GM18873 (cell line): ENCODE measurements at regions not wholly inside any gene's neighbourhood (a gene's known extent, or its start where the extent isn't known, plus 50 kb on each side); places are given as distances from the start of the nearest gene placed in this dataset.

Experiments used
- ATAC-seq: cut with Tn5 transposase; IDR thresholded peaks from one replicate; pipeline ENCODE4 v1.9.1; 2021; ENCODE audit warnings: mild to moderate bottlenecking, moderate library complexity, moderate number of reproducible peaks; ENCODE audit not compliant: unreplicated experiment, low FRiP score

DNA sequence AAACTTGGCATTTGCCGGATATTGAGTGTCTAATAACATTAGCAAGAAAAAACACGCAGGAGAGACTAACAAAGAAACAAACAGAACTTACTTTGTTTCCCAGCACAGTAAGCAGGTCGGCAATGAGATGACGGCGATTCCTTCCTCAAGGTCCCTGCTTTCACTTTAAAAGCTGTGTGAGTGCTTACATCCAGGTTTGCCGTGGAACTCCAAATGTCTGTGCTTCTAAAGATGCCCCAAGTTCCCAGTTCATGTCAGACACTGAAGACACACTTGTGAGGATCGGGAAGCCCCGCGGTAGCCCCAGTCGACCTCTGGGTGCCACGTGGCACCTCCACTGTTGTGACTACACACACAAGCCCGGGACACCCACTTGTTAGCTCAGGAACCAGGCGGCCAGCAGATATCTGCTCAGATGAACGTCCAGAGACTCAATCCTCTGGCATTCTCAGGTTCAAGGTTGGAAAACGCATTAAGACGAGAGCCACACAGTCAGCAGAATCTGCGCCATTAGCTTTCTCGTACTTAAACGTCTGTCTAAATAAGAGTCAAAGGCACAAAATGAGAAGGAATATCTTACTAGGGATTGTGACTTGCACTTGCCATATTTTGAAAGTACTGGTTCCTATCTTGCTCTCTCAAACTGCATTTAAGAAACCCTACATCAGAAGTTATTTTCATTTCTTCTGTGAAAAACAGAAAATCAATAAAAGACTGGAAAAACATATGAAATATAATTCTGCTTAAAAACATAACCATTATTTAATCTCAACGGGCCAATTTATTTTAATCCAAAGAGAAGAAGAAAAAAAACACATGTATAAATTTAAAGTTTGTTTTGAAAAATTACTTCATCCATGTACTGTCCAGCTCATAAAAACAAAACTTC is 207.6 kb upstream of the KLF14 start:
- no peak for ATAC-seq

DNA sequence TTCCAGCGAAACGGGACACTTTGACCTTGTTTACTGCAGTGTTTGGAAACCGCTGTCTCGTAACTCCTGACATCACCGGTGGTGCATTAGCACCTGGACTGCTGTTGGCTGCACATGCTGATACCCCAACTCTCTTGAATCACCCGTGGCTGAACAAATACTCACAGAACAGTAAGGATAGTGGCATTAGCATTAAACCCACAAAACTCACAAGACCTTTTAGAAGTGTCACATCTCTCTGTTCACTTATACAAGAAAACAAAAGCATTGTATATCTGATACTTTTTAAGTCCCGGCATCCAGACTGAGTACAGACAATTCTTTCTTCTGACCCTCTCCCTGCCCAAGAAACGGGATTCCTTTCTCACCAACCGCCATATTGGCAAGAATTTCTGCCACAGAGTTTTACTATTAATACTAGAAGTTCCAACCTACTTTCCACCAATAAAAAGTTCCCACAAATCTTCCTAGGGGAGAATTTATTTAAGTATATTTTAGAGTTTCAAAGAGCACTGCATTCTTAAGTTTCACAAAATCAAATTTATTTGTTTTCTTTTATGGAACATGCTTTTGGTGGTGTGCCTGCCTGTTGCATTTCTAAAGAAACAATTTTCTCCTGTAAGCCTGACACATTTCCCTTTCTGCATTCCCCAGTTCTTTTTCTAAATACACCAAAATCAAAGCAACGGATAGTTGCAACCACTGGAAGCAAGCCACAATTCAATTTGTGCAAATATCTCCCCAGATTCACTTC is 208.4 kb upstream of the KLF14 start:
- ATAC-seq, result no peak

DNA sequence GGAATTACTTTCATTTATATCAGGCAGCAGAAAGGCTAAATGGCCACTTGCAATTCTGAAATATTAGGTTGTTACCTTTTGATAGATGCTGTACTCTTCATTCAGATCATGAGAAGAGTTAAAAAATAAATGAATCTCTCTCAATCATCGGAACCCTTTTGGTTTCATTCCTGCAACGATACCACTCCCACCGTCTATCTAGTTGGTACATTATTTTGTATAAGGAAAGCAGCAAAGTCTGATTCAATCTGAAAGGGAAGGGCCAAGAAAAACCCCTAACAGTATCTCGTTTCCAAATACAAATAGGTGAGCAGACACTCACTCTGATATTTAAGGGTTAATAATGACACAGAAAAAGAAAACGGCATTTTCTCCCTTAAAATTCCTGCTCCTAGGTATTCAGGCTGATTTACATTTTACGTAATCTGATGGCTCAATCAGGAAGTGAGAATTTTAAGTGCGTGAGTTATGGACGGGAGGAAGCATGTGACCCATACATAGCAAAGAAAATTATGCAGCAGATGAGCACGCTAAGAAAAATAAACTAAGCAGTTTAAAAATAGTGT is 209.4 kb upstream of the KLF14 start:
- no peak for ATAC-seq

GRCh38 chr7:130943981-130944380 is 210.0 kb upstream of the KLF14 start:
- ATAC-seq, result no peak

- ATAC-seq, result no peak
Measured at GRCh38 chr7:130944997-130945396, 211.0 kb upstream of the KLF14 start.

GRCh38 chr7:130945411-130945811 is 211.4 kb upstream of the KLF14 start:
- no peak for ATAC-seq

GRCh38 chr7:130946114-130946513 is 212.1 kb upstream of the KLF14 start:
- no peak for ATAC-seq

DNA sequence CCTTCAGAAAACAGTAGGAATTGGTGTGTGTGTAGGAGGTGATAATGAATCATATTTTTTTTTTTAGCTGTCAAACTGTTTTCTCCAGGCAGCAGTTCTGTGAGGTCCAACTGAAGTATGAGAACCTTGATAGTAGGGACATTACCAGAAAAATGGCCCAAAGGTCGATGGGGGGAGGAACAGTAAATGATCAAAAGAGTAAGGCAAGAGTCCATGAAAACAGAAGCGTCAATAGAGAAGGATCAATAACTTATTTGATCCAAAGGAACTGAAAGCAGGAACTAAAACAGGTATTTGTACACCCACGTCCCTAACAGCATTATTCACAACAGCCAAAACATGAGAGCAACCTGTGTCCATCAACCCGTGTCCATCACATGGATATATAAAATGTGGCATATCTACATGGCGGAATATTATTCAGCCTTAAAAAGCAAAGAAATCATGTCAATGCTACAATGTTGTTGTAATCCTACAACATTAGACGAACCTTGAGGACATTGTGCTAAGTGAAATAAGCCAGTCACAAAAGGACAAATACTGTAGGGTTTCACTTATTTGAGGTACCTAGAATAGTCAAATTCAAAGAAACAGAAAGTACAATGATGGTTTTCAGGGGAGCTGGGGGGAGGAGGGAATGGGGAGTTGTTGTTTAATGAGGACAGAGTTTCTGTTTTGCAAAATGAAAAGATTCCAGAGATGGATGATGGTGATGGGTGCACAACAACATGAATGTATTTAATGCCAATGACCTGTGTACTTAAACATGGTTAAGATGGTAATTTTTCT is 214.0 kb upstream of the KLF14 start:
- ATAC-seq, result no peak

- no peak for ATAC-seq
Measured at GRCh38 chr7:130948822-130949221, 214.8 kb upstream of the KLF14 start.

GRCh38 chr7:130949550-130949949 is 215.5 kb upstream of the KLF14 start:
- ATAC-seq, result no peak

DNA sequence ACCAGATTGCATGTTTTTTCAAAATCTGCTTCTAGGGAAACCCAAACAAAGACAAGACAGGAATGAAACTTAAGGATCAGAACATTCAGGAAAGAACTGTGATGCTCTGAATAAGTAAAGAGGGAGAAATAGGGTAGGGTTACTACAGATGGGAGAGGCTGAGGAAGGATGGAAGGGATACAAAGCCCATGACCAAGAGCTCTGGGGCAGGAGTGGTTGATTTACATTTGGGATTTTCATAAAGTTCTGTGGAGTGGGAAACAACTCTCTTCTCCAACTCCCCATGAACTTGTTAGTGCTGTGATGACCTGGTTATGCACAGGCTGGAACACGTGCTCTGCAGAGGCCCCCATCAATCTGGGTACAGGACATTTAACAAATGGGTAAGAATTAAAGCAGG is 216.0 kb upstream of the KLF14 start:
- no peak for ATAC-seq

DNA sequence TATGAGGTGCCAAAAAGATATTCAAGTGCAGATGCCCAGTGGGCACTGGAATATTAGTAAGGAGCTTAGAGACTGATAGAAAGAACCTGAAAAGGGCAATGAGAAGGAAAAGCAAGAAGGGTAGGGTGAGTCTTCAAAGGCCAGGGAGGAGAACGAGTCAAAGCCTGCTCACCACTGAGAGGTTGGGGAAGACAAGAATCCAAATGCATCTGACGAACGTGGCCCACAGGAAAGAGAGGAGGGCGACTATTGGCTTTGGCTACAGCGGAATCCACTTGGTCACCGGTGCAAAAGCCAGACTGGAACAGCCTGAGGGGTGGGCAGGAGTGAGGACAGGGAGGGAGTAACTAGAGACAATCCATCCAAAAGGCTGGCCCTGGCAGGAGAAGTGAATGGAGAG is 216.7 kb upstream of the KLF14 start:
- no peak for ATAC-seq

DNA sequence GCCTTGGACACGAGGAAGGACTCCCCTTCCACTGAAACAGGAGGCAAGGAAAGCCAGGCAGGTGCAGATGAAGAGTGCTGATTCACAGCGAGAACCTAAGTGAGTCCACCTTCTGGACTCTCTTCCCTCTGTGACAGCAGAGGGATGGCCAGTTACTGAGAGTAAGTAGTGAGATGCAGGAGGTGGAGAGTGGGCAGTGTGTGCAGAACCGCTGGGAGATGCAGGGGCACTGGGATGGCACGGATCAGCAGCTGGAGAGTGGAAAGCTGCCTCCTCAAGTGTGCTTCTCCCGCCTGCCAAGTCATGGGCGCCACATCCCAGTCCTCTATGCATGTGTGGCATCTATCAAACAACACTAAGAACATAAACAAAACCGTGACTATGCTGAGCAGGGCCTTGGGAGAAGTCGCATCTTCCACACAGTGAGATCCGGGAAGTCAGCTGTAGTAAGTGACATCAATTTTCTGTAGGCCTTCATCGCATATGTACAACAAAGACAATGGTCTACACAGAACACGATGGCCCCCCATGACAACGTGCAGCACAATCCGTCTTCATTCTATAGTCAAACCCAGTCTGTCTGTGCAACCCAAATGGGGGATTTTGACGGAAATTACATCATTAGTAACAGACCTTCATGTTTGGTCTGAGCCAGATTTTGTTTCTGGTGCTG is 217.4 kb upstream of the KLF14 start:
- ATAC-seq, result no peak

GRCh38 chr7:130951976-130952876 is 218.2 kb upstream of the KLF14 start:
- ATAC-seq, result no peak

DNA sequence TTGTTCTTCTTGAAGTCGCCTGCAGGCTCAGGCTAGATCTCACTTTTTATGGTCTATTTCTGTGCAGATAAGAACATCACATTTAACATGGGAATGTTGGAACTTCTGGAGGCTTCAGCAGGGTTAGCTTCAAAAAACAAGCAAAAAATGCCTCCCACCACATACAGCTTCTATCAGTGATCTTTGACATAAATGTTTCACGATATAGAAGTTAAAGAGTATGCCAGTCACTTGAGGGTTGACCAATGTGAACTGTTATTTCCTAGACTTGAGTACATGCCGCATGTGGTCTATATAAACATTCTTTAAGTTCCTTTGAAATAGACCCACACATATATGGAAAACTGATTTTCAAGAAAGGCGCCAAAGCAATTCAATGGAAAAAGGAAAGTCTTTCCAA is 219.2 kb upstream of the KLF14 start:
- ATAC-seq, result no peak

DNA sequence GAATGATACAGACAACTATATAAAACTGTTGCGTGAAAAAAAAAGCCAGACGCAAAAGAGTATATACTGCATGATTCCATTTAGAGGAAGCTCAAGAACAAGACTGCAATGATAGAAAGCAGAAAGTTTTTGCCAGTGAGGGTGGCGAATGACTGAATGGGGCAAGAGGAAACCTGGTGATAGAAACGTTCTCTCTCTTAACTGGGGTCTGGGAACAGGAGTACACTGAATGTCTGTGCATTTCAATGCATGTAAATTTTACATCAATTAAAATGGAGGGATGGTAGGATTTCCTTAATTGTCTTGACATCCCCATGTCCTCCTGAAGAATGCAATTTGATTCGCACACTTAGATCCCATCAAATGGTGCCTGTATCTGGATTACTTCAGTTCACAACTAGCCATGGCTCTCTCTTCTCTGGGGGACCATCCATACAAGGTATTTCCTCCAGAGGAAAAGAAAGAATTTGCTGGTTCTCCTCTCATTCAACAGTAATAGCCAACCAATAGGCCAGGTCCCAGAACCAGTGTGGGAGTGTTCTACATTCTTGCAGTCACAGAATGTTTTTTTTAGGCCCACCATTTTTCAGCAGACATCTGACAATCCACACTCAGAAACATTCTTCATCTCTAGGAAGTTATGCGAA is 221.0 kb upstream of the KLF14 start:
- no peak for ATAC-seq

GRCh38 chr7:130955565-130955919 is 221.5 kb upstream of the KLF14 start:
- no peak for ATAC-seq

- no peak for ATAC-seq
Measured at GRCh38 chr7:130956417-130957136, 222.6 kb upstream of the KLF14 start.
